Mammary epithelial cell (primary cell): ENCODE measurements at regions not wholly inside any gene's neighbourhood (a gene's known extent, or its start where the extent isn't known, plus 50 kb on each side); places are given as distances from the start of the nearest gene placed in this dataset.

Experiments
- CTCF ChIP-seq, 2 donors: IDR thresholded peaks in 1 of 2; conservative IDR thresholded peaks in 1 of 2; 2 replicates each; pipeline ENCODE4 v1.5.1; 2011 to 2012; ENCODE audit warnings: inconsistent platforms in 2 of 2, low read length in 2 of 2, mild to moderate bottlenecking in 2 of 2, control low read depth in 1 of 2, low read depth in 1 of 2; ENCODE audit not compliant: insufficient read depth in 1 of 2; ENCODE audit errors: extremely low read depth in 1 of 2
- EZH2 ChIP-seq: IDR thresholded peaks from 2 replicates; pipeline ENCODE4 v1.6.1; 2012; ENCODE audit warnings: low read length, inconsistent platforms, borderline replicate concordance

GRCh38 chr13:50518781-50519201 is 324.7 kb downstream of the DLEU7 start:
- TF ChIP-seq CTCF (conservative IDR thresholded peaks at IDR 0.05 in 1 of 2, IDR thresholded peaks at IDR 0.05 in 1 of 2; ENCODE audit: extremely low read depth in 1 of 2, insufficient read depth in 1 of 2, low read depth in 1 of 2, low read length in 2 of 2) = no peak
- no peak for TF ChIP-seq EZH2
